ENCODE measurements at regions not wholly inside any gene's neighbourhood (a gene's known extent, or its start where the extent isn't known, plus 50 kb on each side); places are given as distances from the start of the nearest gene placed in this dataset.
A peak's percentile ranks its signal among the peaks of the same experiment; 100 is the strongest.

DNA sequence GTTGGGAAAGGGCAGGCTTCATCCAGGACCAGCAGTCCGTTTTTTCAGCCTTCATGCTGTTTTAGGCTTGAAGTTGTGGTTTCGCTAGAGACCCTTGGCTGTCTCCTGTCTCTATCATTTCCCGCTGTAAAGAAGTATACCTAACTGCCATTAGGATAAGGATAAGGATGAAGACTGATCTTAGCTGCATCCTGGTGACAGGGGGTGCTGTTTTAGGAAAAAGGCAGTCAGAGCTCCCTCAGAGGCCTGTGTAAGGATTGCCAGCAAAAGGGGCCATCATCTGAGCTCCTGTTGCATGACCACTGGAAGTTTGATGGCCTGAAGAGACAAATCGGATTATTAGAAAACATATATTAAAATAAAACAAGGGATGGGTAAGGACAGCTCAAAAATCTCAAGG, 64.8 kb upstream of the FGF10 start:
- no peak for TF ChIP-seq POLR2A (IDR thresholded peaks at IDR 0.05; ENCODE audit: control extremely low read depth in 1 of 2, low read depth in 2 of 2, low read length in 2 of 2)
- TF ChIP-seq POLR2AphosphoS5 (IDR thresholded peaks at IDR 0.05; ENCODE audit: low read depth, low read length), result no peak
- TF ChIP-seq, protein P1, sequence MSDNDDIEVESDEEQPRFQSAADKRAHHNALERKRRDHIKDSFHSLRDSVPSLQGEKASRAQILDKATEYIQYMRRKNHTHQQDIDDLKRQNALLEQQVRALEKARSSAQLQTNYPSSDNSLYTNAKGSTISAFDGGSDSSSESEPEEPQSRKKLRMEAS (IDR thresholded peaks at IDR 0.05), result no peak
- TF ChIP-seq, protein P2, sequence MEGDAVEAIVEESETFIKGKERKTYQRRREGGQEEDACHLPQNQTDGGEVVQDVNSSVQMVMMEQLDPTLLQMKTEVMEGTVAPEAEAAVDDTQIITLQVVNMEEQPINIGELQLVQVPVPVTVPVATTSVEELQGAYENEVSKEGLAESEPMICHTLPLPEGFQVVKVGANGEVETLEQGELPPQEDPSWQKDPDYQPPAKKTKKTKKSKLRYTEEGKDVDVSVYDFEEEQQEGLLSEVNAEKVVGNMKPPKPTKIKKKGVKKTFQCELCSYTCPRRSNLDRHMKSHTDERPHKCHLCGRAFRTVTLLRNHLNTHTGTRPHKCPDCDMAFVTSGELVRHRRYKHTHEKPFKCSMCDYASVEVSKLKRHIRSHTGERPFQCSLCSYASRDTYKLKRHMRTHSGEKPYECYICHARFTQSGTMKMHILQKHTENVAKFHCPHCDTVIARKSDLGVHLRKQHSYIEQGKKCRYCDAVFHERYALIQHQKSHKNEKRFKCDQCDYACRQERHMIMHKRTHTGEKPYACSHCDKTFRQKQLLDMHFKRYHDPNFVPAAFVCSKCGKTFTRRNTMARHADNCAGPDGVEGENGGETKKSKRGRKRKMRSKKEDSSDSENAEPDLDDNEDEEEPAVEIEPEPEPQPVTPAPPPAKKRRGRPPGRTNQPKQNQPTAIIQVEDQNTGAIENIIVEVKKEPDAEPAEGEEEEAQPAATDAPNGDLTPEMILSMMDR (IDR thresholded peaks at IDR 0.05; ENCODE audit: control extremely low read depth in 1 of 3, insufficient read depth in 1 of 3, low read depth in 1 of 3, low read length in 3 of 3), result peak in 2 of 3 experiments; percentile 56 to 78; a peak in 3 of 4 replicates
- no peak for TF ChIP-seq EP300 (IDR thresholded peaks at IDR 0.05; ENCODE audit: borderline replicate concordance in 1 of 2, low read depth in 2 of 2, low read length in 2 of 2)

All from H1 (cell line).